HCT116 (cell line): ENCODE measurements at regions not wholly inside any gene's neighbourhood (a gene's known extent, or its start where the extent isn't known, plus 50 kb on each side); places are given as distances from the start of the nearest gene placed in this dataset.

ENCODE experiments used
- ATAC-seq: fragments of 200-7000 bp; cut with Tn5 transposase; 2 replicates; pipeline ENCODE4 v1.9.1; 2020; ENCODE audit warnings: mild to moderate bottlenecking, moderate library complexity
- BruUV-seq: library from RNA; stranded (reverse); fragments of 400-500 nt; replicated peaks from 2 replicates; lab custom pipeline; 2021; lab: Mats Ljungman, UMichigan
- CTCF ChIA-PET: fragments of 300-600 bp; sonication (Branson Sonifier 250); formaldehyde crosslinking; loops from one replicate; lab custom pipeline; 2021; ENCODE audit warnings: antibody characterized with exemption; lab: Charles Lee
- POLR2A ChIA-PET: fragments of 300-600, 350-600 bp; sonication (Branson Sonifier 250); formaldehyde crosslinking; loops from one replicate; lab custom pipeline; 2021; ENCODE audit warnings: antibody characterized with exemption; lab: Charles Lee
- RAD21 ChIA-PET, 2 experiments: fragments of 300-600 bp; sonication (Branson Sonifier 250); formaldehyde crosslinking; loops; one replicate each; lab custom pipeline; 2023; ENCODE audit warnings: low total read pairs in 2 of 2; ENCODE audit not compliant: uncharacterized antibody in 2 of 2, unreplicated experiment in 2 of 2, low non-redundant PET in 1 of 2; lab: Charles Lee
- DNase-seq: peaks from one replicate; pipeline ENCODE4 v3.0.0-alpha.2; 2010; ENCODE audit warnings: low read depth, low spot score
- H2AFZ ChIP-seq: fragments of 200-600 bp; shearing (Covaris generic), sonication (generic); 2 replicates; pipeline ENCODE4 v1.6.1; 2017; ENCODE audit warnings: low read depth, mixed run types, mixed read lengths, antibody characterized with exemption, low read length; ENCODE audit not compliant: poor library complexity, severe bottlenecking
- H3K27ac ChIP-seq: 2 replicates; pipeline ENCODE4 v1.5.1; 2012; ENCODE audit warnings: low read depth, low read length
- H3K27me3 ChIP-seq: fragments of 200-600 bp; sonication (generic); 2 replicates; pipeline ENCODE4 v1.6.1; 2016; ENCODE audit warnings: mixed run types, low read length, mixed read lengths; ENCODE audit not compliant: insufficient read depth
- H3K36me3 ChIP-seq, 2 experiments: fragments of 200-500 bp in 1 of 2; fragments of 200-600 bp in 1 of 2; sonication (Bioruptor generic) in 1 of 2; sonication (generic) in 1 of 2; 2 replicates each; pipeline versions ENCODE4 v1.5.1 to v1.6.1; 2014 to 2016; ENCODE audit warnings: low read length in 2 of 2, inconsistent platforms in 1 of 2, mixed read lengths in 1 of 2, mixed run types in 1 of 2; ENCODE audit not compliant: insufficient read depth in 2 of 2, control insufficient read depth in 1 of 2
- H3K4me1 ChIP-seq, 2 experiments: fragments of 200-600 bp in 1 of 2; sonication (generic) in 1 of 2; 2 replicates each; pipeline versions ENCODE4 v1.5.1 to v1.6.1; 2012 to 2017; ENCODE audit warnings: low read length in 2 of 2, inconsistent platforms in 1 of 2, mild to moderate bottlenecking in 1 of 2, mixed read lengths in 1 of 2, mixed run types in 1 of 2, moderate library complexity in 1 of 2; ENCODE audit not compliant: insufficient read depth in 2 of 2, control insufficient read depth in 1 of 2
- H3K4me2 ChIP-seq: fragments of 200-600 bp; sonication (generic); 2 replicates; pipeline ENCODE4 v1.6.1; 2017; ENCODE audit warnings: mixed run types, low read length, mixed read lengths
- H3K4me3 ChIP-seq, 2 experiments: fragments of 200-600 bp in 1 of 2; sonication (generic) in 1 of 2; replicated peaks in 1 of 2; 2 replicates each; pipeline ENCODE4 v1.5.1; 2011 to 2016; ENCODE audit warnings: low read length in 2 of 2, control low read depth in 1 of 2, low read depth in 1 of 2, mild to moderate bottlenecking in 1 of 2, mixed read lengths in 1 of 2, mixed run types in 1 of 2
- H3K79me2 ChIP-seq: fragments of 200-600 bp; sonication (generic); 2 replicates; pipeline ENCODE4 v1.6.1; 2017; ENCODE audit warnings: mild to moderate bottlenecking, mixed run types, low read length, moderate library complexity, mixed read lengths; ENCODE audit not compliant: insufficient read depth
- H3K9ac ChIP-seq: fragments of 200-600 bp; sonication (generic); 2 replicates; pipeline ENCODE4 v1.6.1; 2016; ENCODE audit warnings: low read length, mixed read lengths
- H3K9me2 ChIP-seq: fragments of 200-600 bp; sonication (generic), shearing (Covaris generic); 2 replicates; pipeline ENCODE4 v1.6.1; 2017; ENCODE audit warnings: mixed run types, mild to moderate bottlenecking, moderate library complexity; ENCODE audit not compliant: insufficient read depth
- H3K9me3 ChIP-seq, 2 experiments: fragments of 200-500 bp in 1 of 2; fragments of 200-600 bp in 1 of 2; sonication (Bioruptor generic) in 1 of 2; sonication (generic) in 1 of 2; 2 replicates each; pipeline ENCODE4 v1.6.1; 2014 to 2017; ENCODE audit warnings: low read length in 2 of 2, mixed read lengths in 2 of 2, inconsistent platforms in 1 of 2, low read depth in 1 of 2, mild to moderate bottlenecking in 1 of 2, mixed run types in 1 of 2, moderate library complexity in 1 of 2; ENCODE audit not compliant: control insufficient read depth in 1 of 2, insufficient read depth in 1 of 2
- H4K20me1 ChIP-seq: fragments of 200-600 bp; sonication (generic), shearing (Covaris generic); 2 replicates; pipeline ENCODE4 v1.6.1; 2017; ENCODE audit warnings: mixed run types, mild to moderate bottlenecking, moderate library complexity; ENCODE audit not compliant: insufficient read depth
- CEBPB ChIP-seq: IDR thresholded peaks from 2 replicates; pipeline ENCODE4 v1.6.1; 2012; ENCODE audit warnings: low read depth
- EGR1 ChIP-seq: IDR thresholded peaks from 2 replicates; pipeline ENCODE4 v1.6.1; 2012; ENCODE audit warnings: low read depth
- ELF1 ChIP-seq: IDR thresholded peaks from 2 replicates; pipeline ENCODE4 v1.6.1; 2012; ENCODE audit warnings: low read depth, borderline replicate concordance
- FOSL1 ChIP-seq: IDR thresholded peaks from 2 replicates; pipeline ENCODE4 v1.6.1; 2012; ENCODE audit warnings: low read depth
- JUND ChIP-seq: IDR thresholded peaks from 2 replicates; pipeline ENCODE4 v1.6.1; 2012
- RAD21 ChIP-seq: IDR thresholded peaks from 2 replicates; pipeline ENCODE4 v1.6.1; 2012; ENCODE audit warnings: low read depth, mild to moderate bottlenecking
- SIN3A ChIP-seq: IDR thresholded peaks from 2 replicates; pipeline ENCODE4 v1.6.1; 2012; ENCODE audit warnings: low read depth
- SP1 ChIP-seq: IDR thresholded peaks from 2 replicates; pipeline ENCODE4 v1.6.1; 2012; ENCODE audit warnings: low read depth
- TCF7L2 ChIP-seq: IDR thresholded peaks from 2 replicates; pipeline ENCODE4 v1.7.0; 2011; ENCODE audit warnings: borderline replicate concordance, inconsistent platforms; ENCODE audit not compliant: insufficient read depth, insufficient read length; ENCODE audit errors: extremely low read depth
- YY1 ChIP-seq: IDR thresholded peaks from 2 replicates; pipeline ENCODE4 v1.6.1; 2011; ENCODE audit warnings: low read length, low read depth, moderate library complexity, mild to moderate bottlenecking; ENCODE audit not compliant: insufficient replicate concordance; ENCODE audit errors: extremely low read depth
- ZFX ChIP-seq: fragments of 450-650 bp; IDR thresholded peaks from 2 replicates; pipeline ENCODE4 v1.6.1; 2017
- ZNF274 ChIP-seq: fragments of 200-500 bp; sonication (Bioruptor generic); IDR thresholded peaks from 2 replicates; pipeline ENCODE4 v1.6.1; 2014; ENCODE audit warnings: mild to moderate bottlenecking, low read depth, low read length, inconsistent platforms
- intact Hi-C: fragments of 100-400 bp; cut with micrococcal nuclease; formaldehyde crosslinking; loops from 2 replicates; pipeline ENCODE4 v1.10.0; 2022
- TF ChIP-seq, protein P1 (sequence below), 3 experiments: fragments of 200-600 bp in 1 of 3; sonication (generic) in 1 of 3; IDR thresholded peaks in 2 of 3; conservative IDR thresholded peaks in 1 of 3; 2 replicates each; pipeline ENCODE4 v1.5.1; 2012 to 2017; ENCODE audit warnings: low read depth in 2 of 3, low read length in 2 of 3, antibody characterized with exemption in 1 of 3, borderline replicate concordance in 1 of 3, control low read depth in 1 of 3, mild to moderate bottlenecking in 1 of 3, mixed read lengths in 1 of 3, mixed run types in 1 of 3, moderate library complexity in 1 of 3; ENCODE audit not compliant: insufficient read depth in 1 of 3
- TF ChIP-seq, protein P2 (sequence below): IDR thresholded peaks from 2 replicates; pipeline ENCODE4 v1.6.1; 2012
- TF ChIP-seq, protein P3 (sequence below): IDR thresholded peaks from 2 replicates; pipeline ENCODE4 v1.6.1; 2012

DNA sequence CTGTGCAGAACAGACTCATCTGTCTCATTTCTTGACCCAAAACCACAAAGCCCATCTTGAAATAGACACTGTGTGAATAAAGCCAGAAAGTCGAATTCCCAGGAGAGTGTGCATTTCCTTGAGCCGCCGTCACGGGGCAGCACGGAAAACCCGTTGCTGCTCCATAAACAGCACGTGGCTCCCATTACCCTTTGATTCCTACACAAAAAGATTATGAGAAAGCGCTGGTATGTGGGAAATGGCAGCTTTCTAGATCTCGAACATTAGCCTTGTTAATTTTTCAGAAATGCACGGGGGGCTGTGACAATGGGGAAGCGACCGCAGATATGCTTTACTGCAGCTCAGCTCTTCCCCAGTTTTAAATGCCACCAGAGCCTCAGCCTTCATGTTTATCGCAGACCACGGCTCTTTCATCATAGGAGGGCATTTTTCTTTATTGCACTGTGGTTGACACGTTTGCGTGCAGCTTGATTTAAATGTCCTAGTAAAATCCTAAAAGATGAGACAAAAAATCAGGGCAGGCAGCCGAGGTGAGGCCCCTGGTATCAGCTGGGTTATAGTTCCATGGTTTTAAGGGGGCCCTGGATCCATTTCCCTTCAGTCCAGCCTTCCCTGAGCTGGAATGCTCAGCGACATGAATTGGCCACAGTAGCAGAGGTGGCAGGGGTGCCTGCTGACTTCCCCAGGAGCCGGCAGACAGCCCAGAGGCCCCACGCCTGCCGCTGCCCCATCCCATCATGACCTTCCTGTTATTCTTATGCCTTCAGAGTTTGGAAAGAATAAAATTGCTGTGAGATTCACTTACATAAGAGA lies 249.3 kb downstream of the NDUFA10 start:
- RAD21 ChIA-PET: interaction anchor here in 1 of 2 experiments (0.6 kb wide), 1 partner anchor 59 kb away, joined by 3 read pairs; no protein-coding TSS in a partner anchor
- no peak overlapping the region for H3K27ac ChIP-seq
- BruUV-seq: no TSS peak
- CTCF ChIA-PET: no interaction called here
- no peaks in the 10 kb centered on the region for H4K20me1 ChIP-seq
- peaks cover 37% of the 10 kb centered on the region; the same call in 1 of the 2 replicates for H3K27me3 ChIP-seq
- H3K9ac ChIP-seq: no peak overlapping the region
- POLR2A ChIA-PET: no interaction called here
- H3K4me1 ChIP-seq: no peaks in the 10 kb centered on the region
- ATAC-seq (no peak), DNase-seq (no peak)
- H2AFZ ChIP-seq: no peak overlapping the region
- H3K4me2 ChIP-seq: no peak overlapping the region
- no peaks in the 10 kb centered on the region for H3K36me3 ChIP-seq
- intact Hi-C loops: no loop called here
- no peak overlapping the region for H3K4me3 ChIP-seq
- TF ChIP-seq SP1 (no peak), RAD21 (no peak), TCF7L2 (no peak), YY1 (no peak), FOSL1 (no peak), JUND (no peak), CEBPB (no peak), ELF1 (no peak), ZNF274 (no peak), SIN3A (no peak), EGR1 (no peak), ZFX (no peak)
- TF ChIP-seq, protein P1, sequence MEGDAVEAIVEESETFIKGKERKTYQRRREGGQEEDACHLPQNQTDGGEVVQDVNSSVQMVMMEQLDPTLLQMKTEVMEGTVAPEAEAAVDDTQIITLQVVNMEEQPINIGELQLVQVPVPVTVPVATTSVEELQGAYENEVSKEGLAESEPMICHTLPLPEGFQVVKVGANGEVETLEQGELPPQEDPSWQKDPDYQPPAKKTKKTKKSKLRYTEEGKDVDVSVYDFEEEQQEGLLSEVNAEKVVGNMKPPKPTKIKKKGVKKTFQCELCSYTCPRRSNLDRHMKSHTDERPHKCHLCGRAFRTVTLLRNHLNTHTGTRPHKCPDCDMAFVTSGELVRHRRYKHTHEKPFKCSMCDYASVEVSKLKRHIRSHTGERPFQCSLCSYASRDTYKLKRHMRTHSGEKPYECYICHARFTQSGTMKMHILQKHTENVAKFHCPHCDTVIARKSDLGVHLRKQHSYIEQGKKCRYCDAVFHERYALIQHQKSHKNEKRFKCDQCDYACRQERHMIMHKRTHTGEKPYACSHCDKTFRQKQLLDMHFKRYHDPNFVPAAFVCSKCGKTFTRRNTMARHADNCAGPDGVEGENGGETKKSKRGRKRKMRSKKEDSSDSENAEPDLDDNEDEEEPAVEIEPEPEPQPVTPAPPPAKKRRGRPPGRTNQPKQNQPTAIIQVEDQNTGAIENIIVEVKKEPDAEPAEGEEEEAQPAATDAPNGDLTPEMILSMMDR (IDR thresholded peaks at IDR 0.05 in 2 of 3, conservative IDR thresholded peaks at IDR 0.05 in 1 of 3; ENCODE audit: borderline replicate concordance in 1 of 3, insufficient read depth in 1 of 3, low read depth in 2 of 3, low read length in 2 of 3): no peak
- TF ChIP-seq, protein P2, sequence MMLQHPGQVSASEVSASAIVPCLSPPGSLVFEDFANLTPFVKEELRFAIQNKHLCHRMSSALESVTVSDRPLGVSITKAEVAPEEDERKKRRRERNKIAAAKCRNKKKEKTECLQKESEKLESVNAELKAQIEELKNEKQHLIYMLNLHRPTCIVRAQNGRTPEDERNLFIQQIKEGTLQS: no peak
- TF ChIP-seq, protein P3, sequence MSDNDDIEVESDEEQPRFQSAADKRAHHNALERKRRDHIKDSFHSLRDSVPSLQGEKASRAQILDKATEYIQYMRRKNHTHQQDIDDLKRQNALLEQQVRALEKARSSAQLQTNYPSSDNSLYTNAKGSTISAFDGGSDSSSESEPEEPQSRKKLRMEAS: no peak
- H3K79me2 ChIP-seq: no peaks in the 10 kb centered on the region
- no peaks in the 10 kb centered on the region for H3K9me2 ChIP-seq
- peaks cover 4 to 6% of the 10 kb centered on the region in 2 experiments; a peak in 2 of 4 replicates for H3K9me3 ChIP-seq
